ENCODE measurements at regions not wholly inside any gene's neighbourhood (a gene's known extent, or its start where the extent isn't known, plus 50 kb on each side); places are given as distances from the start of the nearest gene placed in this dataset.
"Not testable (repeated sequence)": the region's sequence is repeated elsewhere in the genome, so short reads cannot be mapped to it uniquely, and the experiment has no call there.

DNA sequence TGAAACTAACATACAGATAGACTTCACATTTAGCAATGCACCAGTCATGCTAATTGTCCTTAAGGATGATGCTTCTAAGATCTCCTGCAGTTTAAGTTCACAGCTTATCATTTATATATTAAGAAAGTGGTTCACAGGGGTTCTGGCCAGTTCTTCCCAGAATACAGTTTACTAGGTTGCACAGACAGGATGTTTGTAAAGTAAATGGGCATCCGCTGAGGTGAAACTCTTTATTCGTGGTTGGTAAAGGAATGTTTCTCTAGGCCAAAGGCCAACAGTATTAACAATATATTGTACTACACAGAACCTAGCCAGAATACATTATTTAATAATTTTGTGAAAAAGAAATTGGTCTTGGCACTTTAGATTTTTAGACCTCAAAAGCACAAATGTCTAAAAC lies 1427.3 kb downstream of the CDH8 start:
- intact Hi-C loops (cut with micrococcal nuclease; ENCODE audit: unreplicated experiment), result no loop called here
- Histone ChIP-seq H3K9me3 (ENCODE audit: control insufficient read depth, insufficient read depth, low read depth, low read length) (no peaks in the 10 kb centered on the region), H3K27ac (ENCODE audit: low read length) (no peak overlapping the region), H3K4me3 (ENCODE audit: low read depth in 2 of 2, low read length in 2 of 2) (no peak overlapping the region), H3K36me3 (ENCODE audit: control insufficient read depth, insufficient read depth, low read length) (no peaks in the 10 kb centered on the region), H3K27me3 (ENCODE audit: control insufficient read depth, insufficient read depth, low read length) (no peaks in the 10 kb centered on the region), H3K4me1 (ENCODE audit: control insufficient read depth, insufficient read depth, low read length) (no peaks in the 10 kb centered on the region)
- ChIA-PET CTCF (no interaction called here), POLR2A (no interaction called here)
- no peak for ATAC-seq
- DNase-seq (ENCODE audit: low read depth, low spot score), result no peak
- in situ Hi-C loops (cut with HindIII; ENCODE audit: low pct_unique_long_range_greater_than_20kb, low sequenced_read_pairs), result no loop called here
- TF ChIP-seq POLR2AphosphoS5 (IDR thresholded peaks at IDR 0.05; ENCODE audit: low read depth, low read length) (no peak), TCF7L2 (IDR thresholded peaks at IDR 0.05; ENCODE audit: low read depth, low read length) (no peak), SIN3A (IDR thresholded peaks at IDR 0.05; ENCODE audit: borderline replicate concordance, insufficient read depth, low read depth, low read length) (no peak)
- TF ChIP-seq, protein P1, sequence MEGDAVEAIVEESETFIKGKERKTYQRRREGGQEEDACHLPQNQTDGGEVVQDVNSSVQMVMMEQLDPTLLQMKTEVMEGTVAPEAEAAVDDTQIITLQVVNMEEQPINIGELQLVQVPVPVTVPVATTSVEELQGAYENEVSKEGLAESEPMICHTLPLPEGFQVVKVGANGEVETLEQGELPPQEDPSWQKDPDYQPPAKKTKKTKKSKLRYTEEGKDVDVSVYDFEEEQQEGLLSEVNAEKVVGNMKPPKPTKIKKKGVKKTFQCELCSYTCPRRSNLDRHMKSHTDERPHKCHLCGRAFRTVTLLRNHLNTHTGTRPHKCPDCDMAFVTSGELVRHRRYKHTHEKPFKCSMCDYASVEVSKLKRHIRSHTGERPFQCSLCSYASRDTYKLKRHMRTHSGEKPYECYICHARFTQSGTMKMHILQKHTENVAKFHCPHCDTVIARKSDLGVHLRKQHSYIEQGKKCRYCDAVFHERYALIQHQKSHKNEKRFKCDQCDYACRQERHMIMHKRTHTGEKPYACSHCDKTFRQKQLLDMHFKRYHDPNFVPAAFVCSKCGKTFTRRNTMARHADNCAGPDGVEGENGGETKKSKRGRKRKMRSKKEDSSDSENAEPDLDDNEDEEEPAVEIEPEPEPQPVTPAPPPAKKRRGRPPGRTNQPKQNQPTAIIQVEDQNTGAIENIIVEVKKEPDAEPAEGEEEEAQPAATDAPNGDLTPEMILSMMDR (IDR thresholded peaks at IDR 0.05), result no peak
- BruUV-seq (replicated peaks), result no TSS peak

DNA sequence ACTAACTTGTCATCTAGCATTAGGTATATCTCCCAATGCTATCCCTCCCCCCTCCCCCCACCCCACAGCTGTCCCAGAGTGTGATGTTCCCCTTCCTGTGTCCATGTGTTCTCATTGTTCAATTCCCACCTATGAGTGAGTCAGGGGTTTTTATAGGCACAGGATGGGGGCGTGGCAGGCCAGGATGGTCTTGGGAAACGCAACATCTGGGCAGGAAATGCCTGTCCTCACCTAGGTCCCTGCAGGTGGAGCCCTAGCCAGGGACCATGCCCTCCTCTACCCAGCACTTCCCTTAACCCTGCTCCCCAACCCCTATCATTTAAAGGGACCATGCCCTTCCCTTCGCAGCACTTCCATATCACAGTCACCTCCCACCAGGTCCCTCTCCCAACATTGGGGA lies 1430.6 kb downstream of the CDH8 start:
- CTCF ChIA-PET; H3K27ac ChIP-seq (ENCODE audit: low read length); H3K36me3 ChIP-seq (ENCODE audit: control insufficient read depth, insufficient read depth, low read length); H3K9me3 ChIP-seq (ENCODE audit: control insufficient read depth, insufficient read depth, low read depth, low read length); intact Hi-C loops (cut with micrococcal nuclease; ENCODE audit: unreplicated experiment); in situ Hi-C loops (cut with HindIII; ENCODE audit: low pct_unique_long_range_greater_than_20kb, low sequenced_read_pairs); H3K27me3 ChIP-seq (ENCODE audit: control insufficient read depth, insufficient read depth, low read length); ATAC-seq; POLR2A ChIA-PET; H3K4me1 ChIP-seq (ENCODE audit: control insufficient read depth, insufficient read depth, low read length); DNase-seq (ENCODE audit: low read depth, low spot score); BruUV-seq (replicated peaks); H3K4me3 ChIP-seq (ENCODE audit: low read depth in 2 of 2, low read length in 2 of 2): not testable (repeated sequence)

DNA sequence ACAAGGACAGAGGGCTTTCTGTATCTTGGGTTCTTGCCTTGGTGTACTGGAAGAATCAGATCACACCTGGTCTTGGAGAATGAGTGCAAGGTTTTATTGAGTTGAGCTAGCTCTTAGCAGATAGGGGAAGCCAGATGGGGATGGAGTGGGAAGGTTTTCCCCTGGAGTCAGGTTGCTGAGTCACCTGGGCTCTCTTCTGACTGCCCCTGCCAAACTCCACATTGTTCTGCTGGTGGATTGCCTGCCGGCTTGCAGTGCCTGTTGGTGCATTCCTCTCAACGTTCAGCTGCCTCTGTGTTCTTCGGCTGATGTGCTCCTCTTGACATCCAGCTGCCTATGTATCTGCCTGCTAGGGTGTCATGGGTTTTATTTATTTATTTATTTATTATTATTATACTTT lies 1431.1 kb downstream of the CDH8 start:
- Histone ChIP-seq H3K9me3 (ENCODE audit: control insufficient read depth, insufficient read depth, low read depth, low read length) (no peaks in the 10 kb centered on the region), H3K4me1 (ENCODE audit: control insufficient read depth, insufficient read depth, low read length) (no peaks in the 10 kb centered on the region), H3K36me3 (ENCODE audit: control insufficient read depth, insufficient read depth, low read length) (no peaks in the 10 kb centered on the region), H3K4me3 (ENCODE audit: low read depth in 2 of 2, low read length in 2 of 2) (no peak overlapping the region), H3K27ac (ENCODE audit: low read length) (no peak overlapping the region), H3K27me3 (ENCODE audit: control insufficient read depth, insufficient read depth, low read length) (no peaks in the 10 kb centered on the region)
- BruUV-seq (replicated peaks), result no TSS peak
- TF ChIP-seq TCF7L2 (IDR thresholded peaks at IDR 0.05; ENCODE audit: low read depth, low read length) (no peak), SIN3A (IDR thresholded peaks at IDR 0.05; ENCODE audit: borderline replicate concordance, insufficient read depth, low read depth, low read length) (no peak), POLR2AphosphoS5 (IDR thresholded peaks at IDR 0.05; ENCODE audit: low read depth, low read length) (no peak)
- TF ChIP-seq, protein P2, sequence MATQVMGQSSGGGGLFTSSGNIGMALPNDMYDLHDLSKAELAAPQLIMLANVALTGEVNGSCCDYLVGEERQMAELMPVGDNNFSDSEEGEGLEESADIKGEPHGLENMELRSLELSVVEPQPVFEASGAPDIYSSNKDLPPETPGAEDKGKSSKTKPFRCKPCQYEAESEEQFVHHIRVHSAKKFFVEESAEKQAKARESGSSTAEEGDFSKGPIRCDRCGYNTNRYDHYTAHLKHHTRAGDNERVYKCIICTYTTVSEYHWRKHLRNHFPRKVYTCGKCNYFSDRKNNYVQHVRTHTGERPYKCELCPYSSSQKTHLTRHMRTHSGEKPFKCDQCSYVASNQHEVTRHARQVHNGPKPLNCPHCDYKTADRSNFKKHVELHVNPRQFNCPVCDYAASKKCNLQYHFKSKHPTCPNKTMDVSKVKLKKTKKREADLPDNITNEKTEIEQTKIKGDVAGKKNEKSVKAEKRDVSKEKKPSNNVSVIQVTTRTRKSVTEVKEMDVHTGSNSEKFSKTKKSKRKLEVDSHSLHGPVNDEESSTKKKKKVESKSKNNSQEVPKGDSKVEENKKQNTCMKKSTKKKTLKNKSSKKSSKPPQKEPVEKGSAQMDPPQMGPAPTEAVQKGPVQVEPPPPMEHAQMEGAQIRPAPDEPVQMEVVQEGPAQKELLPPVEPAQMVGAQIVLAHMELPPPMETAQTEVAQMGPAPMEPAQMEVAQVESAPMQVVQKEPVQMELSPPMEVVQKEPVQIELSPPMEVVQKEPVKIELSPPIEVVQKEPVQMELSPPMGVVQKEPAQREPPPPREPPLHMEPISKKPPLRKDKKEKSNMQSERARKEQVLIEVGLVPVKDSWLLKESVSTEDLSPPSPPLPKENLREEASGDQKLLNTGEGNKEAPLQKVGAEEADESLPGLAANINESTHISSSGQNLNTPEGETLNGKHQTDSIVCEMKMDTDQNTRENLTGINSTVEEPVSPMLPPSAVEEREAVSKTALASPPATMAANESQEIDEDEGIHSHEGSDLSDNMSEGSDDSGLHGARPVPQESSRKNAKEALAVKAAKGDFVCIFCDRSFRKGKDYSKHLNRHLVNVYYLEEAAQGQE (IDR thresholded peaks at IDR 0.05; ENCODE audit: insufficient read depth in 1 of 2, low read depth in 2 of 2, low read length in 1 of 2), result no peak
- TF ChIP-seq, protein P1 (IDR thresholded peaks at IDR 0.05), result no peak
- in situ Hi-C loops (cut with HindIII; ENCODE audit: low pct_unique_long_range_greater_than_20kb, low sequenced_read_pairs) (no loop called here), intact Hi-C loops (cut with micrococcal nuclease; ENCODE audit: unreplicated experiment) (no loop called here)
- ChIA-PET CTCF (no interaction called here), POLR2A (no interaction called here)
- DNase-seq (ENCODE audit: low read depth, low spot score) (no peak), ATAC-seq (no peak)

Measured in Panc1 (cell line).